ENCODE measurements at regions not wholly inside any gene's neighbourhood (a gene's known extent, or its start where the extent isn't known, plus 50 kb on each side); places are given as distances from the start of the nearest gene placed in this dataset.
A peak's percentile ranks its signal among the peaks of the same experiment; 100 is the strongest.

DNA sequence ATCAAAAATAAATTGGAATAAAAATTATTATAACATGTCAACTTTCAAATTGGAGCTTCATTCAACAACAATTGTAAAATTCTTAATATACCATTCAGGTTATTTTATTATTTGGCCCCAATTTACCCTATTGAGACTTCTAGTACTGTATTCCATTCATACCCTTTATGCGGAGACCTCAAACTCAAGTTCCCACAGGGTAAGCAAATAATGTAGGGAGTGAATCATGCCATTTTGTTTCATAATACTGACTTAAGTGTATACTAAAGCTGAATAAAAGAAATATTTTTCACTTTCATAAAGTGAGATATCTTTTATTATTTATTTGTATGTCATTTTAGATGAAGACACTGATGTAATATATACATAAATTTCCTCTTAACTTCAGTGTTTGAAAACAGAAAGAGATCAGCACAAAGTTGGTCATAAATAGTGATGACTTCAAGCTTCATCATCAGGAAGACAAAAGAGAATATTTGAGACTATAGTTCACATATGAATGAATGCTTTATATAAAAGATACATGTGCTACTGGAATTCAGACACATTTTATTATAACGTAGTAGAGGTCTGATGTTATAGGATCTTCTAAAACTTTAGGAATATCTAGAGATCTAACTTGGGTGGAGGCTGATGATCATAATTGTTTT is 894.4 kb upstream of the PCDH9 start:
- H3K9me3 ChIP-seq (ENCODE audit: control insufficient read depth, low read length): no peaks in the 10 kb centered on the region
- WGBS, 2 experiments (ENCODE audit: insufficient coverage in 2 of 2): no CpG with 5 or more reads among the region's 2 CpGs

DNA sequence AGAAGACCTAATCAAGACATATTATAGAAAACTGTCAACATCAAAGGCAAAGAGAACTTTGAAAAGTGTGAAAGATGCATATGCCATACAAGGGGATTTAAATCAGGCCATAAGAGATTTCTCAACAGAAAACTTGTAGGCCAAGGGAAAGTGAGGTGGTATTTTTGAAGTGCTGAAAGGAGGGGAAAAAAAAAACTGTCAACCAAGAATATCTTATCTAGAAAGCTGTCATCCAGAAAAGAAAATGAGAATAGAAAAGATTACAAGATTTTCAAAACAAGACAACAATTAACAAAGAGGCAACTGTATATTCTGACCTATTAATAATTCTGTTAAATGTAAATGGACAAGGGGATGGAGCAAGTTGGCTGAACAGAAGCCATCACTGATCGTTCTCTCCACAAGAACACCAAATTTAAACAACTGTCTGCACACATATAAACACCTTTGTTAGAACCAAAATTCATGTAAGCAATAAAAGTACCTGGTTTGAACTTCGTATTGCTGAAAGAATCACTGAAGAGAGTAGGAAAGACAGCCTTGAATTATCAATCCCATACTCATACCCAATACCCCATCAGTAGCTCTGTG is 880.1 kb upstream of the PCDH9 start:
- peaks cover 13% of the 10 kb centered on the region for H3K9me3 ChIP-seq (ENCODE audit: control insufficient read depth, low read length)
- no CpG with 5 or more reads among the region's 2 CpGs for WGBS, 2 experiments (ENCODE audit: insufficient coverage in 2 of 2)
- no peaks in the 10 kb centered on the region for H3K36me3 ChIP-seq (ENCODE audit: control insufficient read depth, insufficient read depth, low read length)
- H3K4me1 ChIP-seq (ENCODE audit: control insufficient read depth, insufficient read depth, low read length, poor library complexity, severe bottlenecking): no peaks in the 10 kb centered on the region
- no peak overlapping the region for H3K27ac ChIP-seq (ENCODE audit: low read depth, low read length, severe bottlenecking)
- H3K4me3 ChIP-seq (ENCODE audit: extremely low read depth, insufficient read depth, low read length, poor library complexity, severe bottlenecking): no peak overlapping the region

More for the DNA sequence above, 894.4 kb upstream of the PCDH9 start:
- no peaks in the 10 kb centered on the region for H3K4me1 ChIP-seq (ENCODE audit: control insufficient read depth, insufficient read depth, low read length, poor library complexity, severe bottlenecking)
- H3K4me3 ChIP-seq (ENCODE audit: extremely low read depth, insufficient read depth, low read length, poor library complexity, severe bottlenecking): no peak overlapping the region
- no peak overlapping the region for H3K27ac ChIP-seq (ENCODE audit: low read depth, low read length, severe bottlenecking)
- no peaks in the 10 kb centered on the region for H3K36me3 ChIP-seq (ENCODE audit: control insufficient read depth, insufficient read depth, low read length)

DNA sequence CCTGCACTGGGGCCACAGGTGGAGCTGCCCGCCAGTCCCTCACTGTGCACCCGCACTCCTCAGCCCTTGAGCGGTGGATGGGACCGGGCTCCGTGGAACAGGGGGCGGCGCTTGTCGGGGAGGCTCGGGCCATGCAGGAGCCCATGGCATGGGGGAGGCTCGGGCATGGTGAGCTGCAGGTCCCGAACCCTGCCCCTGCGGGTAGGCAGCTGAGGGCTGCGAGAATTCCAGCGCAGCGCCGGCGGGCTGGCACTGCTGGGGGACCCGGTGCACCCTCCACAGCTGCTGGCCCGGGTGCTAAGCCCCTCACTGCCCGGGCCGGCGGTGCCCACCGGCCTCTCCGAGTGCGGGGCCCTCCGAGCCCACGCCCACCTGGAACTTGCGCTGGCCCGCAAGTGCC is 877.5 kb upstream of the PCDH9 start:
- Histone ChIP-seq H3K4me3 (ENCODE audit: extremely low read depth, insufficient read depth, low read length, poor library complexity, severe bottlenecking) (no peak overlapping the region), H3K4me1 (ENCODE audit: control insufficient read depth, insufficient read depth, low read length, poor library complexity, severe bottlenecking) (no peaks in the 10 kb centered on the region), H3K36me3 (ENCODE audit: control insufficient read depth, insufficient read depth, low read length) (no peaks in the 10 kb centered on the region), H3K27ac (ENCODE audit: low read depth, low read length, severe bottlenecking) (no peak overlapping the region), H3K9me3 (ENCODE audit: control insufficient read depth, low read length) (peaks cover 13% of the 10 kb centered on the region)
- 94 to 96% methylated on average over 13 to 17 of the region's 29 CpGs for WGBS, 2 experiments (ENCODE audit: insufficient coverage in 2 of 2)

DNA sequence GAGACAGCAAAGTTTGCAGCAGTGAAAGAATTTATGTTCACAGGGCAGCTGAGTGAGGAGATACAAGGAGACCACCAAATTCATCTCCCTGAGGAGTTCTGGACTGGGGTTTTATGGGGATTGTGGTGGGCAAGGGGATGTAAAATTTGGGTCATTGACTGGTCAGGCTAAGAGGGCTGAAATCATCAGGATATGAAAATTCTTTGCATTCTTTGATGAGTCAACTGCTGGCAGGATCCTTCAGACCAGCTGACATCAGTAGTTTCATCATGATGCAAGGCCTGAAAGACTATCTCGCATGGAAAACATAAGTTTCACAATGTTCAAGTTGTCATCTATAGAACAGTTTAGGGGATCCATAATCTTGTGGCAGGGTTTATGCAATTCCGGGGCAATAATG is 869.5 kb upstream of the PCDH9 start:
- no peaks in the 10 kb centered on the region for H3K4me1 ChIP-seq (ENCODE audit: control insufficient read depth, insufficient read depth, low read length, poor library complexity, severe bottlenecking)
- no peak overlapping the region for H3K4me3 ChIP-seq (ENCODE audit: extremely low read depth, insufficient read depth, low read length, poor library complexity, severe bottlenecking)
- WGBS, 2 experiments (ENCODE audit: insufficient coverage in 2 of 2): 100% methylated on average over 2 of the region's 2 CpGs; no CpG with 5 or more reads in 1 of the 2 experiments
- no peaks in the 10 kb centered on the region for H3K9me3 ChIP-seq (ENCODE audit: control insufficient read depth, low read length)
- H3K36me3 ChIP-seq (ENCODE audit: control insufficient read depth, insufficient read depth, low read length): no peaks in the 10 kb centered on the region
- no peak overlapping the region for H3K27ac ChIP-seq (ENCODE audit: low read depth, low read length, severe bottlenecking)

DNA sequence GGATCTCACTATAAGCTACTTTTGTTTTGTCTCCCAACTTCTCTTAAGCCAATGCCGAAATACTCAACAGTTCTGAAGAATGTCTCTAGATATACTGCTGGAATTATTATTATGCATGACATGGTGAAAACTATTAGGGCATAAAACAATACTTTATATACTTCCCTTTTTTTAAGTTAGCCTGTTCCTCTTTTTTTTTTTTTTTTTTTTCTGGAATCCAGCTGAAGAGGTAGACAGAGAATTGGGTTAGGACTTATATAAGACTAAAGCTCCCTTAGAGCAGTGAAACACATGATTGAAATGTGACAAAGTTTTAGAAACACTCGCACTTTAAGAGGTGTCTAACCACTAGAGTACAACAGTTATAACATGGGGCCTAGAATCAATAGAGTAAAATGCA is 850.9 kb upstream of the PCDH9 start:
- WGBS, 2 experiments (ENCODE audit: insufficient coverage in 2 of 2): no CpG with 5 or more reads among the region's 2 CpGs
- peaks cover 6% of the 10 kb centered on the region for H3K4me1 ChIP-seq (ENCODE audit: control insufficient read depth, insufficient read depth, low read length, poor library complexity, severe bottlenecking)

GRCh38 chr13:68078874-68079273 is 848.7 kb upstream of the PCDH9 start:
- peaks cover 6% of the 10 kb centered on the region for H3K4me1 ChIP-seq (ENCODE audit: control insufficient read depth, insufficient read depth, low read length, poor library complexity, severe bottlenecking)
- H3K27ac ChIP-seq (ENCODE audit: low read depth, low read length, severe bottlenecking): peak overlapping the region; percentile 24
- no peaks in the 10 kb centered on the region for H3K36me3 ChIP-seq (ENCODE audit: control insufficient read depth, insufficient read depth, low read length)
- H3K9me3 ChIP-seq (ENCODE audit: control insufficient read depth, low read length): no peaks in the 10 kb centered on the region
- no peak overlapping the region for H3K4me3 ChIP-seq (ENCODE audit: extremely low read depth, insufficient read depth, low read length, poor library complexity, severe bottlenecking)
- 86% methylated on average over 1 of the region's 1 CpG; no CpG with 5 or more reads in 1 of the 2 experiments for WGBS, 2 experiments (ENCODE audit: insufficient coverage in 2 of 2)

More for the DNA sequence above, 850.9 kb upstream of the PCDH9 start:
- no peak overlapping the region for H3K4me3 ChIP-seq (ENCODE audit: extremely low read depth, insufficient read depth, low read length, poor library complexity, severe bottlenecking)
- H3K27ac ChIP-seq (ENCODE audit: low read depth, low read length, severe bottlenecking): no peak overlapping the region
- H3K9me3 ChIP-seq (ENCODE audit: control insufficient read depth, low read length): no peaks in the 10 kb centered on the region
- no peaks in the 10 kb centered on the region for H3K36me3 ChIP-seq (ENCODE audit: control insufficient read depth, insufficient read depth, low read length)

- Histone ChIP-seq H3K4me1 (ENCODE audit: control insufficient read depth, insufficient read depth, low read length, poor library complexity, severe bottlenecking) (peaks cover 6% of the 10 kb centered on the region), H3K27ac (ENCODE audit: low read depth, low read length, severe bottlenecking) (no peak overlapping the region), H3K9me3 (ENCODE audit: control insufficient read depth, low read length) (no peaks in the 10 kb centered on the region), H3K4me3 (ENCODE audit: extremely low read depth, insufficient read depth, low read length, poor library complexity, severe bottlenecking) (no peak overlapping the region), H3K36me3 (ENCODE audit: control insufficient read depth, insufficient read depth, low read length) (no peaks in the 10 kb centered on the region)
- no CpG with 5 or more reads among the region's 2 CpGs for WGBS, 2 experiments (ENCODE audit: insufficient coverage in 2 of 2)
Observed at GRCh38 chr13:68078469-68078868, 848.3 kb upstream of the PCDH9 start.

- WGBS, 2 experiments (ENCODE audit: insufficient coverage in 2 of 2): 87 to 96% methylated on average over 6 to 7 of the region's 9 CpGs
- H3K4me3 ChIP-seq (ENCODE audit: extremely low read depth, insufficient read depth, low read length, poor library complexity, severe bottlenecking): no peak overlapping the region
- no peak overlapping the region for H3K27ac ChIP-seq (ENCODE audit: low read depth, low read length, severe bottlenecking)
- peaks cover 6% of the 10 kb centered on the region for H3K4me1 ChIP-seq (ENCODE audit: control insufficient read depth, insufficient read depth, low read length, poor library complexity, severe bottlenecking)
- H3K9me3 ChIP-seq (ENCODE audit: control insufficient read depth, low read length): no peaks in the 10 kb centered on the region
- H3K36me3 ChIP-seq (ENCODE audit: control insufficient read depth, insufficient read depth, low read length): no peaks in the 10 kb centered on the region
Observed at GRCh38 chr13:68076046-68076445, 845.9 kb upstream of the PCDH9 start.

- Histone ChIP-seq H3K36me3 (ENCODE audit: control insufficient read depth, insufficient read depth, low read length) (no peaks in the 10 kb centered on the region), H3K4me1 (ENCODE audit: control insufficient read depth, insufficient read depth, low read length, poor library complexity, severe bottlenecking) (peaks cover 5% of the 10 kb centered on the region), H3K4me3 (ENCODE audit: extremely low read depth, insufficient read depth, low read length, poor library complexity, severe bottlenecking) (no peak overlapping the region), H3K27ac (ENCODE audit: low read depth, low read length, severe bottlenecking) (no peak overlapping the region), H3K9me3 (ENCODE audit: control insufficient read depth, low read length) (no peaks in the 10 kb centered on the region)
- WGBS, 2 experiments (ENCODE audit: insufficient coverage in 2 of 2): no CpG with 5 or more reads among the region's 2 CpGs
Observed at GRCh38 chr13:68066879-68067513, 836.9 kb upstream of the PCDH9 start.

DNA sequence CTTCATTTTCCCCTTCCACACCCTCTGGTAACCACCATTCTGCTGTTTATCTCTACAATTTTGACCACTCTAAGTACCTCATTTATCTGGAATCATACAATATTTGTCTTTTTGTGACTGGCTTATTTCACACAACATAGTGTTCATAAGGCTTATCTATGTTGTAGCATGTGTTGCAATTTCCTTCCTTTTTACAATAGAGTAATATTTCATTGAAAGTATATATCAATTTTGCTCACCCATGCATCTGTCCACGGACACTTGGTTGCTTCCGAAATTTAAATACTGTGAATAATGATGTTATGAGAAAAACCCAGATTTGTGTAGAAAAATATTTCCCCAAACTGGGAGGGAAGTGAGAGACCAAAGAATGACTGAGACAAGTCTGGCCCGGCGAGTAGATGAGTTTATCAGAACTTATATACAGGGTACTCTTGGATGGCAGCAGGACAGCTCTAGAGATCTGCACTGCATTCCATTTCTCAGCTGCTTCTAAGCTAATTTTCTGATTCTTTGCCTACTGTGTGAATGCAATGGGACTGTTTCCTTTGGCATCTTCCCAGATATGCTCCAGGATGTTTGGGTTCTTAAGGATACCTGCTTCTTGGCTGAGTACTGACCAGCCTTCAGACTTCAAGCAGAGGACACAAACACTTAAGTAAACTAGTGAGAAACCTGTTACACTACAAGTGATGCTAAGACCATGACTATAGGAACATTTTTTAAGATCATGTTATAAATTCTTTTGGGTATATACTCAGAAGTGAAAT is 834.0 kb upstream of the PCDH9 start:
- Histone ChIP-seq H3K4me1 (ENCODE audit: control insufficient read depth, insufficient read depth, low read length, poor library complexity, severe bottlenecking) (peaks cover 5% of the 10 kb centered on the region), H3K4me3 (ENCODE audit: extremely low read depth, insufficient read depth, low read length, poor library complexity, severe bottlenecking) (no peak overlapping the region), H3K27ac (ENCODE audit: low read depth, low read length, severe bottlenecking) (no peak overlapping the region), H3K9me3 (ENCODE audit: control insufficient read depth, low read length) (no peaks in the 10 kb centered on the region), H3K36me3 (ENCODE audit: control insufficient read depth, insufficient read depth, low read length) (no peaks in the 10 kb centered on the region)
- WGBS, 2 experiments (ENCODE audit: insufficient coverage in 2 of 2): 83 to 86% methylated on average over 2 of the region's 4 CpGs

Data from mesodermal cell (in vitro differentiated cells).